ENCODE measurements at regions not wholly inside any gene's neighbourhood (a gene's known extent, or its start where the extent isn't known, plus 50 kb on each side); places are given as distances from the start of the nearest gene placed in this dataset.

DNA sequence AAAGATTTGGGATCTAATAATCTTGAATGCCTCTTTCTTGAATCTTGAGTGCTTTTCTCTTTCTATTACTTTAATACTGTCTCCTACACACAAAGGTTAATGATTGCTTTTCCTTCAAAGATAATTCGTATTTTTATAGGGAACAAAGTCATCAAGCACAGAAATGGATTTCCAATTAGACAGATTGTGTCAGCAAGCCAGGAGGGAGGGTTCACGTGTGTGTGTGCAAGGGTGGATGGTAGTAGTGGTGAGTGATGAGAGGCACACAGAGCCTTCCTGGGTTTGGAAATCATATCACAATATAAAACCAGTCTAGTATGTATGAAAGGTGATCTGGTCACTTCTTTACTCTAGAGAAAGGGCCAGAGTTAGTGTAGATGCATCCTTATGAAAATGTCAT lies 51.2 kb upstream of the NEDD9 start:
- TF ChIP-seq, protein P1, sequence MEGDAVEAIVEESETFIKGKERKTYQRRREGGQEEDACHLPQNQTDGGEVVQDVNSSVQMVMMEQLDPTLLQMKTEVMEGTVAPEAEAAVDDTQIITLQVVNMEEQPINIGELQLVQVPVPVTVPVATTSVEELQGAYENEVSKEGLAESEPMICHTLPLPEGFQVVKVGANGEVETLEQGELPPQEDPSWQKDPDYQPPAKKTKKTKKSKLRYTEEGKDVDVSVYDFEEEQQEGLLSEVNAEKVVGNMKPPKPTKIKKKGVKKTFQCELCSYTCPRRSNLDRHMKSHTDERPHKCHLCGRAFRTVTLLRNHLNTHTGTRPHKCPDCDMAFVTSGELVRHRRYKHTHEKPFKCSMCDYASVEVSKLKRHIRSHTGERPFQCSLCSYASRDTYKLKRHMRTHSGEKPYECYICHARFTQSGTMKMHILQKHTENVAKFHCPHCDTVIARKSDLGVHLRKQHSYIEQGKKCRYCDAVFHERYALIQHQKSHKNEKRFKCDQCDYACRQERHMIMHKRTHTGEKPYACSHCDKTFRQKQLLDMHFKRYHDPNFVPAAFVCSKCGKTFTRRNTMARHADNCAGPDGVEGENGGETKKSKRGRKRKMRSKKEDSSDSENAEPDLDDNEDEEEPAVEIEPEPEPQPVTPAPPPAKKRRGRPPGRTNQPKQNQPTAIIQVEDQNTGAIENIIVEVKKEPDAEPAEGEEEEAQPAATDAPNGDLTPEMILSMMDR (IDR thresholded peaks at IDR 0.05) = no peak
- no peak for TF ChIP-seq POLR2A (IDR thresholded peaks at IDR 0.05)

Data from upper lobe of left lung (tissue), 4 donors.